DND-41 (cell line): ENCODE measurements at regions not wholly inside any gene's neighbourhood (a gene's known extent, or its start where the extent isn't known, plus 50 kb on each side); places are given as distances from the start of the nearest gene placed in this dataset.

Experiments used
- ATAC-seq: fragments of 200-7000 bp; cut with Tn5 transposase; 3 replicates; pipeline ENCODE4 v1.9.1; 2021; ENCODE audit warnings: low read depth; ENCODE audit not compliant: insufficient read depth
- DNase-seq: peaks from one replicate; pipeline ENCODE4 v3.0.0-alpha.2; 2020
- H2AFZ ChIP-seq: 2 replicates; pipeline ENCODE4 v1.6.0; 2012; ENCODE audit warnings: low read depth, low read length
- H3K27ac ChIP-seq: 2 replicates; pipeline ENCODE4 v1.5.1; 2012; ENCODE audit warnings: low read length, inconsistent platforms
- H3K27me3 ChIP-seq: fragments of 200-600 bp; sonication (generic); 2 replicates; pipeline ENCODE4 v1.6.0; 2012; ENCODE audit warnings: low read length, mild to moderate bottlenecking, inconsistent platforms; ENCODE audit not compliant: insufficient read depth, poor library complexity
- H3K36me3 ChIP-seq: 2 replicates; pipeline ENCODE4 v1.5.1; 2012; ENCODE audit warnings: low read length, inconsistent platforms; ENCODE audit not compliant: insufficient read depth
- H3K4me1 ChIP-seq: 2 replicates; pipeline ENCODE4 v1.5.1; 2012; ENCODE audit warnings: mild to moderate bottlenecking, low read length; ENCODE audit not compliant: insufficient read depth
- H3K4me2 ChIP-seq: 2 replicates; pipeline ENCODE4 v1.6.0; 2012; ENCODE audit warnings: mild to moderate bottlenecking, moderate library complexity, low read length, inconsistent platforms; ENCODE audit not compliant: insufficient read depth
- H3K4me3 ChIP-seq, 2 experiments: fragments of 200-600 bp in 1 of 2; shearing (Covaris generic) in 1 of 2; 2 replicates each; pipeline ENCODE4 v1.5.1; 2012 to 2016; ENCODE audit warnings: inconsistent platforms in 2 of 2, low read length in 2 of 2, mild to moderate bottlenecking in 2 of 2, low read depth in 1 of 2, moderate library complexity in 1 of 2
- H3K79me2 ChIP-seq: 2 replicates; pipeline ENCODE4 v1.6.0; 2012; ENCODE audit warnings: low read length, inconsistent platforms; ENCODE audit not compliant: insufficient read depth
- H3K9ac ChIP-seq: 2 replicates; pipeline ENCODE4 v1.6.0; 2012; ENCODE audit warnings: low read depth, mild to moderate bottlenecking, inconsistent platforms, low read length, moderate library complexity
- H3K9me3 ChIP-seq: 2 replicates; pipeline ENCODE4 v1.5.1; 2012; ENCODE audit warnings: low read length, moderate library complexity, mild to moderate bottlenecking, inconsistent platforms; ENCODE audit not compliant: insufficient read depth, severe bottlenecking
- H4K20me1 ChIP-seq: 2 replicates; pipeline ENCODE4 v1.6.0; 2012; ENCODE audit warnings: low read length; ENCODE audit not compliant: insufficient read depth
- CTCF ChIP-seq: IDR thresholded peaks from 2 replicates; pipeline ENCODE4 v1.5.1; 2012; ENCODE audit warnings: borderline replicate concordance, low read length, moderate library complexity, mild to moderate bottlenecking; ENCODE audit not compliant: poor library complexity, severe bottlenecking; ENCODE audit errors: extremely low read depth
- EZH2 ChIP-seq: IDR thresholded peaks from 3 replicates; pipeline ENCODE4 v1.6.1; 2012; ENCODE audit warnings: borderline replicate concordance, low read depth, mild to moderate bottlenecking, moderate library complexity, low read length, inconsistent platforms; ENCODE audit not compliant: severe bottlenecking

- Histone ChIP-seq H3K9me3 (no peaks in the 10 kb centered on the region), H3K36me3 (peaks cover 99% of the 10 kb centered on the region), H3K79me2 (peaks cover 62% of the 10 kb centered on the region), H3K27ac (peak overlapping the region; percentile 46; the same call in 1 of the 2 replicates), H3K9ac (no peak overlapping the region), H3K4me3 (no peak overlapping the region), H2AFZ (no peak overlapping the region), H4K20me1 (peaks cover 88% of the 10 kb centered on the region), H3K4me1 (no peaks in the 10 kb centered on the region), H3K27me3 (no peaks in the 10 kb centered on the region), H3K4me2 (no peak overlapping the region)
- ATAC-seq, result no peak
- no peak for TF ChIP-seq CTCF
- TF ChIP-seq EZH2, result no peak
- DNase-seq, result no peak
Measured at GRCh38 chr17:77489239-77489892, 348.6 kb downstream of the SEC14L1 start.

GRCh38 chr17:77489893-77490255, 349.1 kb downstream of the SEC14L1 start:
- Histone ChIP-seq H3K4me3 (no peak overlapping the region), H3K79me2 (peaks cover 57% of the 10 kb centered on the region), H2AFZ (no peak overlapping the region), H3K9me3 (no peaks in the 10 kb centered on the region), H3K4me1 (no peaks in the 10 kb centered on the region), H3K4me2 (no peak overlapping the region), H3K36me3 (peaks cover 99% of the 10 kb centered on the region), H3K27ac (peak overlapping the region; percentile 9; the same call in 1 of the 2 replicates), H3K27me3 (no peaks in the 10 kb centered on the region), H3K9ac (no peak overlapping the region), H4K20me1 (peaks cover 88% of the 10 kb centered on the region)
- ATAC-seq, result no peak
- no peak for DNase-seq
- TF ChIP-seq CTCF (no peak), EZH2 (no peak)

GRCh38 chr17:77490361-77491183, 349.8 kb downstream of the SEC14L1 start:
- Histone ChIP-seq H3K36me3 (peaks cover 99% of the 10 kb centered on the region), H3K9ac (no peak overlapping the region), H3K4me3 (no peak overlapping the region), H3K27me3 (no peaks in the 10 kb centered on the region), H3K9me3 (no peaks in the 10 kb centered on the region), H3K4me1 (no peaks in the 10 kb centered on the region), H3K4me2 (no peak overlapping the region), H3K27ac (no peak overlapping the region), H4K20me1 (peaks cover 88% of the 10 kb centered on the region), H2AFZ (no peak overlapping the region), H3K79me2 (peaks cover 53% of the 10 kb centered on the region)
- no peak for ATAC-seq
- no peak for DNase-seq
- TF ChIP-seq CTCF, result no peak
